Right lobe of liver (tissue), 4 donors: ENCODE measurements at regions not wholly inside any gene's neighbourhood (a gene's known extent, or its start where the extent isn't known, plus 50 kb on each side); places are given as distances from the start of the nearest gene placed in this dataset.

ENCODE experiments used
- CTCF ChIP-seq, 4 donors: fragments of 200-600 bp in 3 of 4; fragments of 450-650 bp in 1 of 4; IDR thresholded peaks; one replicate each; pipeline versions ENCODE4 v1.5.1 to v1.8.0; 2016 to 2022; ENCODE audit warnings: antibody characterized with exemption in 4 of 4, mild to moderate bottlenecking in 2 of 4
- POLR2A ChIP-seq: fragments of 450-650 bp; IDR thresholded peaks from one replicate; pipeline ENCODE4 v1.6.1; 2017; ENCODE audit warnings: antibody characterized with exemption, mild to moderate bottlenecking
- donor health status: DM: no; HTN: no; CAD: no.
- donor health status: DM: no; HTN: no; CAD: no.
- donor health status: DM: no; HTN: yes; CAD: no.

- TF ChIP-seq CTCF (IDR thresholded peaks at IDR 0.05) (peak; percentile 78 to 88 (median 84)), POLR2A (no peak)
These were observed 50.9 kb upstream of the DACT2 start for GRCh38 chr6:168370310-168370991.
